Gastroesophageal sphincter (tissue), 3 donors: ENCODE measurements at regions not wholly inside any gene's neighbourhood (a gene's known extent, or its start where the extent isn't known, plus 50 kb on each side); places are given as distances from the start of the nearest gene placed in this dataset.

Source experiments
- POLR2AphosphoS5 ChIP-seq: sonication (generic); formaldehyde crosslinking; IDR thresholded peaks from one replicate; pipeline ENCODE4 v1.6.1; 2017; ENCODE audit warnings: antibody characterized with exemption
- TF ChIP-seq, protein P1 (sequence below), 4 experiments: fragments of 200-600 bp in 2 of 4; fragments of 450-650 bp in 2 of 4; sonication (generic) in 1 of 4; IDR thresholded peaks; one replicate each; pipeline ENCODE4 v1.5.1; 2017 to 2019; ENCODE audit warnings: antibody characterized with exemption in 4 of 4, mild to moderate bottlenecking in 2 of 4, moderate library complexity in 2 of 4

DNA sequence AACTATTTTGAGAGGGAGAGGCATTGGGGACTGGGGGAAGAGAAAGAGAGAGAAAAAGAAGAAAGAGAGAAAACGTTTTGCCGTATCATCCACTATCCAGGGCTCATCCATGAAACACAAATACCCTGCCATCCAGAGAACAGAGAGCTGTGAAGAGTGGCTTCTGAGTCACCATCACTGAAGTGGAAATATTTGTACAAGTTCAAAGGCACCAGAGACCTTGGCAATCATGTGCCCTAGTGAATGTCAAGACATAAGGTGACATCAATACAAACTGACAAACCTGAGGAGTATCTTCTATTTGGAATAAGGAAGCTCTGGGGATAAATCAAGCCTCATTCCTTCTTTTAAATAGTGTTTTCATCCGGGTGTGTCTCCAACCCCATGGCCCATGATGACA, 197.2 kb upstream of the PROX1 start:
- TF ChIP-seq, protein P1, sequence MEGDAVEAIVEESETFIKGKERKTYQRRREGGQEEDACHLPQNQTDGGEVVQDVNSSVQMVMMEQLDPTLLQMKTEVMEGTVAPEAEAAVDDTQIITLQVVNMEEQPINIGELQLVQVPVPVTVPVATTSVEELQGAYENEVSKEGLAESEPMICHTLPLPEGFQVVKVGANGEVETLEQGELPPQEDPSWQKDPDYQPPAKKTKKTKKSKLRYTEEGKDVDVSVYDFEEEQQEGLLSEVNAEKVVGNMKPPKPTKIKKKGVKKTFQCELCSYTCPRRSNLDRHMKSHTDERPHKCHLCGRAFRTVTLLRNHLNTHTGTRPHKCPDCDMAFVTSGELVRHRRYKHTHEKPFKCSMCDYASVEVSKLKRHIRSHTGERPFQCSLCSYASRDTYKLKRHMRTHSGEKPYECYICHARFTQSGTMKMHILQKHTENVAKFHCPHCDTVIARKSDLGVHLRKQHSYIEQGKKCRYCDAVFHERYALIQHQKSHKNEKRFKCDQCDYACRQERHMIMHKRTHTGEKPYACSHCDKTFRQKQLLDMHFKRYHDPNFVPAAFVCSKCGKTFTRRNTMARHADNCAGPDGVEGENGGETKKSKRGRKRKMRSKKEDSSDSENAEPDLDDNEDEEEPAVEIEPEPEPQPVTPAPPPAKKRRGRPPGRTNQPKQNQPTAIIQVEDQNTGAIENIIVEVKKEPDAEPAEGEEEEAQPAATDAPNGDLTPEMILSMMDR (IDR thresholded peaks at IDR 0.05), result no peak
- no peak for TF ChIP-seq POLR2AphosphoS5
